Neural progenitor cell (in vitro differentiated cells): ENCODE measurements at regions not wholly inside any gene's neighbourhood (a gene's known extent, or its start where the extent isn't known, plus 50 kb on each side); places are given as distances from the start of the nearest gene placed in this dataset.

Experiments used
- DNase-seq: peaks from one replicate; pipeline ENCODE4 v3.0.0-alpha.2; 2016; ENCODE audit warnings: low spot score
- H2AFZ ChIP-seq: fragments of 200-600 bp; sonication (generic); replicated peaks from 2 replicates; pipeline ENCODE4 v1.6.1; 2016; ENCODE audit warnings: antibody characterized with exemption
- H3F3A ChIP-seq: fragments of 200-600 bp; sonication (generic); 2 replicates; pipeline ENCODE4 v1.6.1; 2016; ENCODE audit warnings: antibody characterized with exemption, low read depth
- H3K27ac ChIP-seq: fragments of 200-600 bp; sonication (generic); 2 replicates; pipeline ENCODE4 v1.5.1; 2016; ENCODE audit warnings: mild to moderate bottlenecking
- H3K27me3 ChIP-seq: fragments of 200-600 bp; sonication (generic); 2 replicates; pipeline ENCODE4 v1.6.1; 2016; ENCODE audit warnings: mild to moderate bottlenecking, moderate library complexity
- H3K36me3 ChIP-seq: fragments of 200-600 bp; sonication (generic); 2 replicates; pipeline ENCODE4 v1.5.1; 2016
- H3K4me1 ChIP-seq: fragments of 200-600 bp; sonication (generic); 2 replicates; pipeline ENCODE4 v1.6.1; 2016; ENCODE audit warnings: mixed run types
- H3K4me2 ChIP-seq: fragments of 200-600 bp; sonication (generic); 2 replicates; pipeline ENCODE4 v1.6.1; 2016
- H3K4me3 ChIP-seq: fragments of 200-600 bp; sonication (generic); 2 replicates; pipeline ENCODE4 v1.5.1; 2016
- H3K79me2 ChIP-seq: fragments of 200-600 bp; sonication (generic); 2 replicates; pipeline ENCODE4 v1.6.1; 2016; ENCODE audit warnings: low read depth
- H3K9ac ChIP-seq: fragments of 200-600 bp; sonication (generic); 2 replicates; pipeline ENCODE4 v1.6.1; 2016
- H3K9me3 ChIP-seq: fragments of 200-600 bp; sonication (generic); 2 replicates; pipeline ENCODE4 v1.5.1; 2016; ENCODE audit warnings: low read depth
- H4K20me1 ChIP-seq: fragments of 200-600 bp; sonication (generic); 2 replicates; pipeline ENCODE4 v1.6.1; 2016; ENCODE audit warnings: low read depth
- H3K27ac Mint-ChIP-seq: 3 replicates; pipeline ENCODE4 v1.8.0; 2021; ENCODE audit warnings: mixed read lengths
- H3K27me3 Mint-ChIP-seq: 2 replicates; pipeline ENCODE4 v1.8.0; 2022; ENCODE audit warnings: low read depth, mild to moderate bottlenecking, inconsistent platforms, moderate library complexity, mixed read lengths; ENCODE audit not compliant: insufficient read depth
- H3K36me3 Mint-ChIP-seq: 3 replicates; pipeline ENCODE4 v1.8.0; 2021; ENCODE audit warnings: mixed read lengths
- H3K4me1 Mint-ChIP-seq: 3 replicates; pipeline ENCODE4 v1.8.0; 2021; ENCODE audit warnings: mixed read lengths
- H3K4me3 Mint-ChIP-seq: 3 replicates; pipeline ENCODE4 v1.8.0; 2021; ENCODE audit warnings: mild to moderate bottlenecking, moderate library complexity, mixed read lengths
- H3K9me3 Mint-ChIP-seq: 3 replicates; pipeline ENCODE4 v1.8.0; 2020; ENCODE audit warnings: mixed read lengths
- EZH2 ChIP-seq: fragments of 200-600 bp; sonication (generic); IDR thresholded peaks from 2 replicates; pipeline ENCODE4 v1.6.1; 2017; ENCODE audit warnings: antibody characterized with exemption, mild to moderate bottlenecking, moderate library complexity
- EZH2phosphoT487 ChIP-seq: fragments of 200-600 bp; sonication (generic); IDR thresholded peaks from 2 replicates; pipeline ENCODE4 v1.6.1; 2017; ENCODE audit warnings: antibody characterized with exemption
- TF ChIP-seq, protein P1 (sequence below): fragments of 200-600 bp; sonication (generic); IDR thresholded peaks from 2 replicates; pipeline ENCODE4 v1.5.1; 2017; ENCODE audit warnings: antibody characterized with exemption, mild to moderate bottlenecking

DNA sequence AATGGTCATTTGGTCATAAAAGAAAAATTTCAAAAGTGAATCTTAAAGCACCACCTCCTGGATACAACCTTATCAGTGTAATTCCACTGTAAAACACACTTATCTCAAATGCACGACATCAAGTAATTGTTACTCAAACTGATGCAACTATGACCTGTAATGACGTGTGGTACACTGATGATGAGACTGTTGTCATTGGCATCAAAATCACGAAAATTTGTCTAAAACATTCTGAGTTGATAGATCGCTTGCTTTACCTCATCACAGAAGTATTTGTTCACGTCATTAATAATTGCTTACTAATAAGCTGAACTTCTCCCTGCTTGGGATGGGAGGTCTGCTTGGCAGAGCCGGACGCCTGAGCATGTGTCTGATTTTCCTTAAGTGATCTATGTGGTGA lies 221.8 kb upstream of the KLF6 start:
- peaks cover 7% of the 10 kb centered on the region for H3K9me3 Mint-ChIP-seq
- no peaks in the 10 kb centered on the region for H4K20me1 ChIP-seq
- TF ChIP-seq EZH2 (no peak), EZH2phosphoT487 (no peak)
- TF ChIP-seq, protein P1, sequence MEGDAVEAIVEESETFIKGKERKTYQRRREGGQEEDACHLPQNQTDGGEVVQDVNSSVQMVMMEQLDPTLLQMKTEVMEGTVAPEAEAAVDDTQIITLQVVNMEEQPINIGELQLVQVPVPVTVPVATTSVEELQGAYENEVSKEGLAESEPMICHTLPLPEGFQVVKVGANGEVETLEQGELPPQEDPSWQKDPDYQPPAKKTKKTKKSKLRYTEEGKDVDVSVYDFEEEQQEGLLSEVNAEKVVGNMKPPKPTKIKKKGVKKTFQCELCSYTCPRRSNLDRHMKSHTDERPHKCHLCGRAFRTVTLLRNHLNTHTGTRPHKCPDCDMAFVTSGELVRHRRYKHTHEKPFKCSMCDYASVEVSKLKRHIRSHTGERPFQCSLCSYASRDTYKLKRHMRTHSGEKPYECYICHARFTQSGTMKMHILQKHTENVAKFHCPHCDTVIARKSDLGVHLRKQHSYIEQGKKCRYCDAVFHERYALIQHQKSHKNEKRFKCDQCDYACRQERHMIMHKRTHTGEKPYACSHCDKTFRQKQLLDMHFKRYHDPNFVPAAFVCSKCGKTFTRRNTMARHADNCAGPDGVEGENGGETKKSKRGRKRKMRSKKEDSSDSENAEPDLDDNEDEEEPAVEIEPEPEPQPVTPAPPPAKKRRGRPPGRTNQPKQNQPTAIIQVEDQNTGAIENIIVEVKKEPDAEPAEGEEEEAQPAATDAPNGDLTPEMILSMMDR: no peak
- no peak overlapping the region for H2AFZ ChIP-seq
- peaks cover 13% of the 10 kb centered on the region for H3K4me1 Mint-ChIP-seq
- H3K4me1 ChIP-seq: peaks cover 10% of the 10 kb centered on the region
- no peak overlapping the region for H3K4me3 Mint-ChIP-seq
- no peaks in the 10 kb centered on the region for H3K27me3 ChIP-seq
- H3K9ac ChIP-seq: no peak overlapping the region
- no peaks in the 10 kb centered on the region for H3K36me3 Mint-ChIP-seq
- no peak overlapping the region for H3K4me2 ChIP-seq
- no peaks in the 10 kb centered on the region for H3F3A ChIP-seq
- H3K36me3 ChIP-seq: no peaks in the 10 kb centered on the region
- H3K9me3 ChIP-seq: no peaks in the 10 kb centered on the region
- H3K79me2 ChIP-seq: no peaks in the 10 kb centered on the region
- DNase-seq: no peak
- no peak overlapping the region for H3K27ac ChIP-seq
- peaks cover 12% of the 10 kb centered on the region for H3K27me3 Mint-ChIP-seq
- H3K27ac Mint-ChIP-seq: no peak overlapping the region
- no peak overlapping the region for H3K4me3 ChIP-seq

DNA sequence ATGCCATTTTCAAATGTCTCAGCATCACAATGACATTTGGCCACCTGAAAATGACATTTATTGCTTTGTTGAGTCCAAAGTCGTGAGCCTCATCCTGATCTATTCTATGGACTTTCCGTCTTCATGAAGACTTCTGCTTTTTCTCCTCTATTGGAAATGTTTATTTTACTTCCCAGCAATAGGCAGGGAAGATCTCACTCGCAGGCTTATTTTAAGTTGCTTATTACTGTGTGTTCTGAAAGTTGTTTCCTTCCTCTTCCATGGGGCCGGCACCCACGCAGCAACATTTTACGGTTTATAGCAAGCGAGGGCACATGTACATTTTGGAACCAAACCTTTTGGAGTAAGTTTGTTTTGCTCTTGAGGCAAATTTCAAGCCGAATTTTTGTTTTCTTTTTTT lies 221.0 kb upstream of the KLF6 start:
- H2AFZ ChIP-seq: no peak overlapping the region
- Mint-ChIP-seq H3K36me3 (no peaks in the 10 kb centered on the region), H3K27ac (no peak overlapping the region), H3K9me3 (peaks cover 7% of the 10 kb centered on the region), H3K4me3 (no peak overlapping the region), H3K27me3 (peaks cover 9% of the 10 kb centered on the region), H3K4me1 (peaks cover 10% of the 10 kb centered on the region)
- no peak overlapping the region for H3K4me2 ChIP-seq
- no peak for DNase-seq
- no peak overlapping the region for H3K27ac ChIP-seq
- no peaks in the 10 kb centered on the region for H3K9me3 ChIP-seq
- no peaks in the 10 kb centered on the region for H3K27me3 ChIP-seq
- peaks cover 10% of the 10 kb centered on the region for H3K4me1 ChIP-seq
- no peaks in the 10 kb centered on the region for H3F3A ChIP-seq
- H3K4me3 ChIP-seq: no peak overlapping the region
- no peaks in the 10 kb centered on the region for H3K36me3 ChIP-seq
- H3K9ac ChIP-seq: no peak overlapping the region
- TF ChIP-seq EZH2 (no peak), EZH2phosphoT487 (no peak)
- TF ChIP-seq, protein P1: no peak
- H4K20me1 ChIP-seq: no peaks in the 10 kb centered on the region
- H3K79me2 ChIP-seq: no peaks in the 10 kb centered on the region

DNA sequence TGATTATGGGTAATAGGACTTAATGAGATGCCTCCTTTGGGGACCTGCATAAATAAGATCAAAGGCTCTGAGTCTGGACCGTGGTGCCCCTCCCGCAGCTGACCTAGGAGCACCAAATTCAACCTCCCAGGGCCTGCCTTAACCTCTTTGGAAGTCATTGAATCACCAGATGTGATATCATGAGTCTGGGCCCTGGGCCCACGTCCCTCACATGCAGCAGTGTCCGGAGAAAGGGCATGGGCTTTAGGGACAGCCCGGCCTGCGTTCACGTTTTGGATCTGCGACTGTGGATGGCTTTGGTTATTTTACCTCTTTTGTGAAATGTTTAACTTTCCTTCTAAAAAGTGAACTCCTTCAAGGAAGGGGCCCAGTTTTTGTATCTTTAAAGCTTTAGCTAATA lies 220.0 kb upstream of the KLF6 start:
- TF ChIP-seq, protein P1: no peak
- TF ChIP-seq EZH2 (no peak), EZH2phosphoT487 (no peak)
- Histone ChIP-seq H3K9me3 (no peaks in the 10 kb centered on the region), H3K27me3 (no peaks in the 10 kb centered on the region), H3K4me1 (peaks cover 10% of the 10 kb centered on the region), H3K4me2 (no peak overlapping the region), H3K27ac (no peak overlapping the region), H2AFZ (peak overlapping the region; percentile 30), H3F3A (no peaks in the 10 kb centered on the region), H4K20me1 (no peaks in the 10 kb centered on the region), H3K4me3 (no peak overlapping the region), H3K9ac (no peak overlapping the region), H3K36me3 (no peaks in the 10 kb centered on the region), H3K79me2 (no peaks in the 10 kb centered on the region)
- no peak for DNase-seq
- Mint-ChIP-seq H3K9me3 (peaks cover 12% of the 10 kb centered on the region), H3K27me3 (peaks cover 9% of the 10 kb centered on the region), H3K27ac (no peak overlapping the region), H3K36me3 (no peaks in the 10 kb centered on the region), H3K4me1 (peaks cover 7% of the 10 kb centered on the region), H3K4me3 (no peak overlapping the region)
